ENCODE measurements at regions not wholly inside any gene's neighbourhood (a gene's known extent, or its start where the extent isn't known, plus 50 kb on each side); places are given as distances from the start of the nearest gene placed in this dataset.

DNA sequence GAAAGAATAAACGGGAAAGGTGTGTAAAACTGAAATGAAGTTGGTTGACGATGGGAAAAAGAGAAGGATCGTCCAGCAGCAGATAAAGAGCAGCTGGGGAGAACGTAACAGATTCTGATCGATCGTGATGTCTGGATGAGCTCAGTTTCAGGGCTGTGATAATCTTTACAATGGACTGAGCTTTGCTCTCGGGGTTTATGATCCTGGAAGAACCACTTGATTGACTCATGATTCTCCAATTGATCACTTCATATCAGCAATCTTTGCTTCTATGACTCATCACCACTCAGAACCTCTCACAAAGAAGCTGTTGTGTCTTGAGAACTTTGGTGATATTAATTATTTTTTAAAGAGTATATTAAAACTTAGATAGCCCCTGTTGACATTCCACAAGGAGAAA is 690.7 kb downstream of the TUSC7 start:
- TF ChIP-seq CTCF (IDR thresholded peaks at IDR 0.05) (no peak), POLR2AphosphoS5 (IDR thresholded peaks at IDR 0.05) (no peak)

Data from prostate gland (tissue), 2 donors.